Karpas-422 (cell line): ENCODE measurements at regions not wholly inside any gene's neighbourhood (a gene's known extent, or its start where the extent isn't known, plus 50 kb on each side); places are given as distances from the start of the nearest gene placed in this dataset.

Experiments used
- DNase-seq: peaks from one replicate; pipeline ENCODE4 v3.0.0-alpha.2; 2015
- H2AFZ ChIP-seq: fragments of 200-600 bp; sonication (generic); 2 replicates; pipeline ENCODE4 v1.6.1; 2014; ENCODE audit warnings: antibody characterized with exemption, low read length, mixed read lengths
- H3K27ac ChIP-seq: fragments of 200-600 bp; sonication (generic); 2 replicates; pipeline ENCODE4 v1.5.1; 2014; ENCODE audit warnings: mild to moderate bottlenecking, low read length, moderate library complexity
- H3K27me3 ChIP-seq: fragments of 200-600 bp; sonication (generic); 2 replicates; pipeline ENCODE4 v1.6.1; 2014; ENCODE audit warnings: low read length, mixed read lengths
- H3K36me3 ChIP-seq: fragments of 200-600 bp; sonication (generic); 2 replicates; pipeline ENCODE4 v1.6.1; 2014; ENCODE audit warnings: low read length, mixed read lengths; ENCODE audit not compliant: insufficient read depth
- H3K4me1 ChIP-seq: fragments of 200-600 bp; sonication (generic); 2 replicates; pipeline ENCODE4 v1.6.1; 2014; ENCODE audit warnings: mild to moderate bottlenecking, low read length, mixed read lengths
- H3K4me2 ChIP-seq: fragments of 200-600 bp; sonication (generic); 2 replicates; pipeline ENCODE4 v1.6.1; 2014; ENCODE audit warnings: low read length, low read depth, mild to moderate bottlenecking; ENCODE audit not compliant: poor library complexity, severe bottlenecking
- H3K4me3 ChIP-seq: fragments of 200-600 bp; sonication (generic); 2 replicates; pipeline ENCODE4 v1.5.1; 2014; ENCODE audit warnings: mild to moderate bottlenecking, antibody characterized with exemption, low read length, mixed read lengths
- H3K79me2 ChIP-seq: fragments of 200-600 bp; sonication (generic); 2 replicates; pipeline ENCODE4 v1.6.1; 2014; ENCODE audit warnings: mild to moderate bottlenecking, low read length, mixed read lengths
- H3K9ac ChIP-seq: fragments of 200-600 bp; sonication (generic); 2 replicates; pipeline ENCODE4 v1.6.0; 2014; ENCODE audit warnings: low read length
- H3K9me2 ChIP-seq: fragments of 200-600 bp; sonication (generic), shearing (Covaris generic); replicated peaks from 2 replicates; pipeline ENCODE4 v1.6.0; 2014; ENCODE audit warnings: mild to moderate bottlenecking, low read length, moderate library complexity; ENCODE audit not compliant: insufficient read depth
- H3K9me3 ChIP-seq: fragments of 300-700, 200-600 bp; sonication (generic); 2 replicates; pipeline ENCODE4 v1.6.1; 2014; ENCODE audit warnings: low read length, mixed read lengths
- H4K20me1 ChIP-seq: fragments of 200-600 bp; sonication (generic); 2 replicates; pipeline ENCODE4 v1.6.1; 2014; ENCODE audit warnings: mild to moderate bottlenecking, antibody characterized with exemption, low read length, low read depth; ENCODE audit not compliant: insufficient read depth

DNA sequence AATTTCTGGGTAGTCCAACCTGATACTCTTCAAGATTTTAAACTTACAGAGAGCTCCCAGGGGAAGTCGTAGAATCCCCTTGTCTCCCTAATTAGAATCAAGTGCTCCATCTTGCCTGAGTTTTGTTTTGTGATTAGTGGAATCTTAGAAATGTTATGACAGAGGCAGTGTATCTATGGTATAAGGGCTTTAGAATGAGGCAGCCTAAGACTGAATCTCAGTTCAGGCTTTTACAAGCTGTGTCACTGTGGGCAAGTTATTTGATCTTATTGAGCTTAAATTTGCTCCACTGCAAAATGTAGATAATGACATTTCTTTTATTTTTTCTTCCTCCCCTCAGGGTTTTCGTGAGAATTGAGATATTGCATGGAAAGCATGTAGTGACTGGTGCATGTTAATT lies 215.5 kb downstream of the POSTN start:
- DNase-seq, result no peak
- H3K4me2 ChIP-seq, result no peak overlapping the region
- no peaks in the 10 kb centered on the region for H3K79me2 ChIP-seq
- H4K20me1 ChIP-seq, result no peaks in the 10 kb centered on the region
- no peaks in the 10 kb centered on the region for H3K9me3 ChIP-seq
- 0 out of 2 replicates have a peak, but pooled peaks cover 3% of the 10 kb centered on the region for H3K9me2 ChIP-seq
- no peak overlapping the region for H3K27ac ChIP-seq
- no peaks in the 10 kb centered on the region for H3K4me1 ChIP-seq
- H2AFZ ChIP-seq, result no peak overlapping the region
- no peak overlapping the region for H3K4me3 ChIP-seq
- H3K27me3 ChIP-seq, result no peaks in the 10 kb centered on the region
- no peaks in the 10 kb centered on the region for H3K36me3 ChIP-seq
- H3K9ac ChIP-seq, result no peak overlapping the region

DNA sequence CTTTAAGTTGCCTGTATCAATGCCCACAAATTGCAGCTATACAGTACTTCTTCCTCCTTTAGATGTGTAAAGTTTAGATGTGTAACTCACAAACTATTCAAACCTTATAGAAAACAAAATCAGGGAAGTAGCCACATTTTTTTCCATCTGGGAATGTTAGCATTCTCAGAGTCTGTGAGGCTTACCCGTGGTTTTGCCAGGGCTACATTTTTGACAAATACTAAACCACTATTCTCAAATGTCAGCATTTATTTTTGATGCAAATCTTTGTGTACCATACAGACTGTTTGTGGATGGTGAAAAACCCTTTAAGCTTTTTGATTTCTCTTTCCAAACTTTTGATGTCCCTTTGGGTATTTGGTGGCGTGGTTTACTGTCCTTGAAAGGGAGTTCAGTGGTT lies 216.4 kb downstream of the POSTN start:
- Histone ChIP-seq H3K4me3 (no peak overlapping the region), H3K4me1 (no peaks in the 10 kb centered on the region), H3K27ac (no peak overlapping the region), H3K9me2 (0 out of 2 replicates have a peak, but pooled peaks cover 3% of the 10 kb centered on the region), H3K36me3 (no peaks in the 10 kb centered on the region), H3K9me3 (no peaks in the 10 kb centered on the region), H4K20me1 (no peaks in the 10 kb centered on the region), H3K27me3 (no peaks in the 10 kb centered on the region), H2AFZ (no peak overlapping the region), H3K4me2 (no peak overlapping the region), H3K9ac (no peak overlapping the region), H3K79me2 (no peaks in the 10 kb centered on the region)
- no peak for DNase-seq

DNA sequence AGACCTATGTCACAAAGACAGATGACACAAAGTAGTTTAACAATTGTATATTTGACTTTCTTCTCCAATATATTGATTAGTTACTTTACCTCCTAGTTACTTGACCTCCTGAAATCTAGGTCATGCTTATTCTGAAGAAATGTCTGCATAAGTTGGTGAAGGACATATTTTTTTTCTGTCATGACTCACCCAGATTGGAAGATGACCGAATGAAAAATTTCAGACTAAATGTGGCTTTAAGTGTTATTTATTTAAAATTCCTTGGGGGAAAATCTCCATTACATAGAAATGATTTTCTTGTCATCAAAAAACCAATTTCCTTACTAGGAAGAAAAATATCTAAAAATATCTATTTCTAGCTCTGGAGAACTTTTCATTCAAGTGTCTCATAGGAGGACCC lies 217.1 kb downstream of the POSTN start:
- Histone ChIP-seq H3K27me3 (no peaks in the 10 kb centered on the region), H3K4me3 (no peak overlapping the region), H3K27ac (no peak overlapping the region), H3K9me3 (no peaks in the 10 kb centered on the region), H3K4me2 (no peak overlapping the region), H3K4me1 (no peaks in the 10 kb centered on the region), H3K79me2 (no peaks in the 10 kb centered on the region), H4K20me1 (no peaks in the 10 kb centered on the region), H2AFZ (no peak overlapping the region), H3K9ac (no peak overlapping the region), H3K36me3 (no peaks in the 10 kb centered on the region), H3K9me2 (no peaks in the 10 kb centered on the region)
- no peak for DNase-seq

DNA sequence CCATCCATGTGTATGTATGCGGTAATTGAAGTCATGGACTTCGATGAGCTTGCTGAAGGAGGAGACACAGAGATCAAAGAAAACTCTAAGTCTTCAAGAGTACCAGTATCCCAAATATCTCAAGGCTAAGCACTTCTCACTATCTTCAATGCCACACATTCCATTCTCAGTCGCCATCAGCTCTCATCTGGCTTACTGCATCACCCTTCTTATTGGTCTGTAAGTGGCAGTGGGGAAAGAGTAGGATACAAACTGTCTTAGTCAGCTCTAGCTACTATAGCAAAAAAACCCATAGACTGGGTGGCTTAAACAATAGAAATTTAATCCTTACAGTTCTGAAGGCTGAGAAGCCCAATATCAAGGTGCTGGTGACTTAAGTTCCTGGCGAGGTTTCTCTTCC lies 218.7 kb downstream of the POSTN start:
- no peak overlapping the region for H3K4me2 ChIP-seq
- no peaks in the 10 kb centered on the region for H3K36me3 ChIP-seq
- H2AFZ ChIP-seq, result no peak overlapping the region
- no peak overlapping the region for H3K27ac ChIP-seq
- H3K9me3 ChIP-seq, result no peaks in the 10 kb centered on the region
- no peak for DNase-seq
- H3K27me3 ChIP-seq, result no peaks in the 10 kb centered on the region
- H3K79me2 ChIP-seq, result no peaks in the 10 kb centered on the region
- no peaks in the 10 kb centered on the region for H3K9me2 ChIP-seq
- H4K20me1 ChIP-seq, result no peaks in the 10 kb centered on the region
- no peak overlapping the region for H3K9ac ChIP-seq
- no peaks in the 10 kb centered on the region for H3K4me1 ChIP-seq
- no peak overlapping the region for H3K4me3 ChIP-seq

DNA sequence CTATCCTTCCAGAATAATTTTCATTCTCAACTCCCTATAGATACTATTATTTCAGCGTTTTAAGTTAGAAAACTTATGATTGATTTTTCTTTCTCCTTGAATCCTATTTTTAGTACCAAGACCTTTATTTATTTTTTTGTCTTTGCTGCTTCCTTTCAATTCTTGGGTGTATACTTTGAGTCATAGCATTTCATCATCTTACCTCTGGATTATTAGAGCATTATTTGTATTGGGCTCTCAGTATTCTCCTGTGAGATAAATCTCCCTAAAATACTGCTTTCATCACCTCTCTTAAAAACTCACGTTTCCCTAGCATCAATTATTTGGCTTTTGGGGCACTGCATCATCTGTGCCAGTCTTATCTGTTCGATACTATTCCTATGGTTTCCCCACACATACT lies 222.8 kb downstream of the POSTN start:
- H3K27me3 ChIP-seq, result no peaks in the 10 kb centered on the region
- H2AFZ ChIP-seq, result no peak overlapping the region
- no peaks in the 10 kb centered on the region for H3K4me1 ChIP-seq
- H3K79me2 ChIP-seq, result no peaks in the 10 kb centered on the region
- no peak overlapping the region for H3K9ac ChIP-seq
- no peak overlapping the region for H3K4me2 ChIP-seq
- DNase-seq, result no peak
- no peaks in the 10 kb centered on the region for H3K9me2 ChIP-seq
- no peak overlapping the region for H3K27ac ChIP-seq
- no peaks in the 10 kb centered on the region for H3K36me3 ChIP-seq
- H4K20me1 ChIP-seq, result no peaks in the 10 kb centered on the region
- no peaks in the 10 kb centered on the region for H3K9me3 ChIP-seq
- no peak overlapping the region for H3K4me3 ChIP-seq

DNA sequence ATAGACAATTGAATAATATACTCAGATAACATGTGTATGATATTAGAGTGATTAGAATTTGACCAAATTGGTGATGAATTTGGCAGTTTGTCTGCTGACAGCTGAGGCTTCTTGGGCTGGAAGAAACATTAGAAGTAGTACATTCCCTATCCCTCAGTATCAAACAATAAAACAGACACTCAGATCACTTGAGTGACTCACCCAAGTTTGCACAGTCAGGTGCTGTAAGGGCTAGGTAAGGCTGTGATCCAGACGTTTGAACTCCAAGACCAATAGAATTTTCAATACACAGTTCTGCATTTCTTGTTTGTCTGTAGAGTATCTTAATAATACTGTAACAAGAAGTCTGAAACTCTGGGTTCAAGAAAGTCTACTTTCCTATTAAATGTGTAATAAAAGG lies 223.5 kb downstream of the POSTN start:
- Histone ChIP-seq H4K20me1 (no peaks in the 10 kb centered on the region), H3K27ac (no peak overlapping the region), H3K9me2 (no peaks in the 10 kb centered on the region), H3K4me3 (no peak overlapping the region), H3K9ac (no peak overlapping the region), H3K9me3 (no peaks in the 10 kb centered on the region), H2AFZ (no peak overlapping the region), H3K36me3 (no peaks in the 10 kb centered on the region), H3K27me3 (no peaks in the 10 kb centered on the region), H3K4me2 (no peak overlapping the region), H3K79me2 (no peaks in the 10 kb centered on the region), H3K4me1 (no peaks in the 10 kb centered on the region)
- no peak for DNase-seq

DNA sequence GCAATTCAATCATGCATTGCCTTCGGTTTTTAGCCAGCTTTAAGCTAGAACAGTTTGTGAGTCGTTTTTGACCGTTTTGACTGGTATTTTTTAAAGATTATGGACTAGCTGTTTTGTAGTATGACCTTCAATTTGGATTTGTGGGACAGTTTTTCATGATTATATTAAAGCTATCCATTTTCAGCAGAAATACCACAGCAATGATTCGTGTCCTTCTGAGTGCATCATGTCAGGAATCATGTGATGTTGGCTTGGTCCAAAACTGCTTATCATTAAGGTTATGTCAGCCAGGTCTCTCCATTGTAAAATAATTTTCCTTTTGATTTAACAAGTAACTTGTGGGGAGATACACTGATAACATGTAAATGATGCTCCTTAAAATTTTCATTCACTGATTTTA lies 229.0 kb downstream of the POSTN start:
- Histone ChIP-seq H3K27me3 (no peaks in the 10 kb centered on the region), H3K36me3 (no peaks in the 10 kb centered on the region), H3K4me2 (no peak overlapping the region), H2AFZ (no peak overlapping the region), H3K9me3 (no peaks in the 10 kb centered on the region), H3K9ac (no peak overlapping the region), H3K9me2 (no peaks in the 10 kb centered on the region), H3K4me1 (no peaks in the 10 kb centered on the region), H3K4me3 (no peak overlapping the region), H3K79me2 (no peaks in the 10 kb centered on the region), H3K27ac (no peak overlapping the region), H4K20me1 (no peaks in the 10 kb centered on the region)
- DNase-seq, result no peak

DNA sequence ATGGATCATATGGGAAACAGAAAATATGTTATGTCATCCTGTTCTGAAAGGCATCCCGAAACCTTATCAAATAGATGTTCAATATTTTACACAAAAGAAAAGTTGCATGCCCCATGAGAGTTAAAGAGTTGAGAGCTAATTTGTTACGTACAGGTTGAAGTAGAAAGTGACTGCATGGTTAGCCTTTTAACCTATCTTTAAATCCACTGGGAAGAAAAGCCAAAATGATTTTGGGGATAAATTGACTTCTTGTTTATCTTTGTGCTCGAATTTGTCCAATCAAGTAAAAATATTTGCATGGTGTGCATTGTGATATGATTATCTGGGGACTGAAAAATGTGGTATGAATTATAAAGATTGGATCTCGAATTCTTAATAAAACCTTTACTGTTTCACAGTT lies 230.1 kb downstream of the POSTN start:
- H2AFZ ChIP-seq, result no peak overlapping the region
- H3K27me3 ChIP-seq, result no peaks in the 10 kb centered on the region
- no peaks in the 10 kb centered on the region for H3K9me2 ChIP-seq
- no peak overlapping the region for H3K4me3 ChIP-seq
- H3K79me2 ChIP-seq, result no peaks in the 10 kb centered on the region
- no peak overlapping the region for H3K9ac ChIP-seq
- H3K36me3 ChIP-seq, result no peaks in the 10 kb centered on the region
- H3K4me2 ChIP-seq, result no peak overlapping the region
- no peak overlapping the region for H3K27ac ChIP-seq
- DNase-seq, result no peak
- H4K20me1 ChIP-seq, result no peaks in the 10 kb centered on the region
- H3K9me3 ChIP-seq, result no peaks in the 10 kb centered on the region
- H3K4me1 ChIP-seq, result no peaks in the 10 kb centered on the region
